WTC11 (cell line): ENCODE measurements at regions not wholly inside any gene's neighbourhood (a gene's known extent, or its start where the extent isn't known, plus 50 kb on each side); places are given as distances from the start of the nearest gene placed in this dataset.

ENCODE experiments used
- ATAC-seq: fragments of 200-7000 bp; cut with Tn5 transposase; 2 replicates; pipeline ENCODE4 v1.10.0; 2021; ENCODE audit warnings: mild to moderate bottlenecking, moderate library complexity
- CTCF ChIA-PET: fragments of 300-600 bp; sonication (Branson Sonifier 250); formaldehyde crosslinking; loops from one replicate; lab custom pipeline; 2021; ENCODE audit warnings: antibody characterized with exemption; lab: Charles Lee
- POLR2A ChIA-PET: fragments of 350-600 bp; sonication (Branson Sonifier 250); formaldehyde crosslinking; loops from one replicate; lab custom pipeline; 2021; ENCODE audit warnings: antibody characterized with exemption; lab: Charles Lee
- DNase-seq: peaks from one replicate; pipeline ENCODE4 v3.0.0; 2021; ENCODE audit warnings: low spot score
- H3K27ac Mint-ChIP-seq: 2 replicates; pipeline ENCODE4 v1.8.0; 2021; ENCODE audit warnings: mixed read lengths
- H3K27me3 Mint-ChIP-seq: 2 replicates; pipeline ENCODE4 v1.8.0; 2021; ENCODE audit warnings: low read depth, mild to moderate bottlenecking, moderate library complexity, mixed read lengths
- H3K36me3 Mint-ChIP-seq: 2 replicates; pipeline ENCODE4 v1.8.0; 2021; ENCODE audit warnings: mixed read lengths
- H3K4me1 Mint-ChIP-seq: 2 replicates; pipeline ENCODE4 v1.8.0; 2022; ENCODE audit warnings: mixed read lengths
- H3K4me3 Mint-ChIP-seq: 2 replicates; pipeline ENCODE4 v1.8.0; 2021; ENCODE audit warnings: mild to moderate bottlenecking, moderate library complexity, mixed read lengths
- H3K9me3 Mint-ChIP-seq: 2 replicates; pipeline ENCODE4 v1.8.0; 2021; ENCODE audit warnings: mixed read lengths
- NFE2L1 ChIP-seq: sonication (generic); formaldehyde crosslinking; IDR thresholded peaks from 2 replicates; pipeline ENCODE4 v1.8.1; 2023; ENCODE audit warnings: missing genetic modification reagents
- NFYB ChIP-seq: sonication (generic); formaldehyde crosslinking; conservative IDR thresholded peaks from 2 replicates; pipeline ENCODE4 v1.8.0; 2022; ENCODE audit warnings: low read depth, missing genetic modification reagents
- NR1H2 ChIP-seq: sonication (generic); formaldehyde crosslinking; IDR thresholded peaks from 2 replicates; pipeline ENCODE4 v1.9.0; 2021; ENCODE audit warnings: mild to moderate bottlenecking, moderate library complexity, missing genetic modification reagents
- NR3C1 ChIP-seq: sonication (generic); formaldehyde crosslinking; conservative IDR thresholded peaks from 2 replicates; pipeline ENCODE4 v1.8.1; 2023; ENCODE audit warnings: low read depth, mild to moderate bottlenecking, missing genetic modification reagents
- OVOL2 ChIP-seq: fragments of 250-450 bp; sonication (Bioruptor Pico); IDR thresholded peaks from 2 replicates; pipeline ENCODE4 v1.9.0; 2021; ENCODE audit warnings: mild to moderate bottlenecking, borderline replicate concordance
- SMAD4 ChIP-seq: sonication (generic); formaldehyde crosslinking; IDR thresholded peaks from 2 replicates; pipeline ENCODE4 v1.8.0; 2022; ENCODE audit warnings: mild to moderate bottlenecking, missing genetic modification reagents
- TEAD4 ChIP-seq: sonication (generic); formaldehyde crosslinking; IDR thresholded peaks from 2 replicates; pipeline ENCODE4 v1.8.0; 2022; ENCODE audit warnings: mild to moderate bottlenecking, missing genetic modification reagents
- TP53 ChIP-seq: sonication (generic); formaldehyde crosslinking; IDR thresholded peaks from 2 replicates; pipeline ENCODE4 v1.8.1; 2023; ENCODE audit warnings: mild to moderate bottlenecking, missing genetic modification reagents
- ZBTB21 ChIP-seq: sonication (generic); formaldehyde crosslinking; IDR thresholded peaks from 2 replicates; pipeline ENCODE4 v1.8.1; 2023; ENCODE audit warnings: mild to moderate bottlenecking, missing genetic modification reagents, borderline replicate concordance
- ZNF263 ChIP-seq: sonication (generic); formaldehyde crosslinking; IDR thresholded peaks from 2 replicates; pipeline ENCODE4 v1.8.1; 2022; ENCODE audit warnings: low read depth, mild to moderate bottlenecking, moderate library complexity, missing genetic modification reagents
- ZNF396 ChIP-seq: fragments of 250-450 bp; sonication (Bioruptor Pico); IDR thresholded peaks from 2 replicates; pipeline ENCODE4 v1.8.0; 2021; ENCODE audit warnings: mild to moderate bottlenecking, moderate library complexity, borderline replicate concordance
- ZNF671 ChIP-seq: fragments of 250-450 bp; sonication (Bioruptor Pico); IDR thresholded peaks from 2 replicates; pipeline ENCODE4 v1.8.0; 2021; ENCODE audit warnings: mild to moderate bottlenecking
- TF ChIP-seq, protein P1 (sequence below): sonication (generic); formaldehyde crosslinking; IDR thresholded peaks from 2 replicates; pipeline ENCODE4 v1.8.1; 2023; ENCODE audit warnings: mild to moderate bottlenecking, moderate library complexity, missing genetic modification reagents
- TF ChIP-seq, protein P2 (sequence below): sonication (generic); formaldehyde crosslinking; IDR thresholded peaks from 2 replicates; pipeline ENCODE4 v1.8.1; 2022; ENCODE audit warnings: mild to moderate bottlenecking, moderate library complexity, missing genetic modification reagents
- TF ChIP-seq, protein P3 (sequence below): fragments of 250-450 bp; sonication (Bioruptor Pico); conservative IDR thresholded peaks from 2 replicates; pipeline ENCODE4 v1.9.0; 2021; ENCODE audit warnings: mild to moderate bottlenecking
- TF ChIP-seq, protein P4 (sequence below): sonication (generic); formaldehyde crosslinking; IDR thresholded peaks from 2 replicates; pipeline ENCODE4 v1.8.1; 2022; ENCODE audit warnings: missing genetic modification reagents, borderline replicate concordance
- TF ChIP-seq, protein P5 (sequence below): sonication (generic); formaldehyde crosslinking; IDR thresholded peaks from 2 replicates; pipeline ENCODE4 v1.8.0; 2022; ENCODE audit warnings: mild to moderate bottlenecking, missing genetic modification reagents
- TF ChIP-seq, protein P6 (sequence below): sonication (generic); formaldehyde crosslinking; IDR thresholded peaks from 2 replicates; pipeline ENCODE4 v1.8.0; 2022; ENCODE audit warnings: mild to moderate bottlenecking, missing genetic modification reagents
- TF ChIP-seq, protein P7 (sequence below): sonication (generic); formaldehyde crosslinking; IDR thresholded peaks from 2 replicates; pipeline ENCODE4 v1.8.1; 2022; ENCODE audit warnings: mild to moderate bottlenecking, missing genetic modification reagents, moderate library complexity, borderline replicate concordance
- TF ChIP-seq, protein P8 (sequence below): sonication (generic); formaldehyde crosslinking; IDR thresholded peaks from 2 replicates; pipeline ENCODE4 v1.8.1; 2023; ENCODE audit warnings: mild to moderate bottlenecking, missing genetic modification reagents

DNA sequence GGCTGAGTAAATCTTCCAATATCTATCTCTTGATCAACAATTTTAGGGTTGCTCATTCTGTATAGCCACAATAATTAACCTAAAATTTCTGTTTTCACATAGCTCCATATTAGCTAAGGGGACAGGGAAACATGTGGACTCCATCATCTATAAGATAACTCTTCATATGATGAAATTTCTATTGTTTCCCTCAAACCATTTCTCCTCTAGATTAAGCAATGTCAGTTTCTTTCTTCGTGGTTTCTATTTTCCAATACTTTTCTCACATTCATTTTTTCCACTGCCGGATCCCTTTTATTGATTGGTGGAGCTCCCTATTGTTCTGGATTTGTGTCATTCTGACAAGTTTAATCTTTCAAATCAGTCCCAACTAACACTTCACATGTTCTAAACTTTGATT lies 1221.3 kb upstream of the ZEB2 start:
- peaks cover 7% of the 10 kb centered on the region for H3K4me1 Mint-ChIP-seq
- CTCF ChIA-PET = interaction anchor here (1.3 kb wide), 1 partner anchor 11 kb away, joined by 7 read pairs; no protein-coding TSS in a partner anchor
- no peaks in the 10 kb centered on the region for H3K27me3 Mint-ChIP-seq
- ATAC-seq (no peak), DNase-seq (no peak)
- POLR2A ChIA-PET = interaction anchor here (0.7 kb wide), 1 partner anchor 773 kb away, joined by 4 read pairs; no protein-coding TSS in a partner anchor
- H3K9me3 Mint-ChIP-seq = no peaks in the 10 kb centered on the region
- no peak overlapping the region for H3K4me3 Mint-ChIP-seq
- no peak for TF ChIP-seq TP53 (CRISPR knock-in tag)
- TF ChIP-seq, protein P1, sequence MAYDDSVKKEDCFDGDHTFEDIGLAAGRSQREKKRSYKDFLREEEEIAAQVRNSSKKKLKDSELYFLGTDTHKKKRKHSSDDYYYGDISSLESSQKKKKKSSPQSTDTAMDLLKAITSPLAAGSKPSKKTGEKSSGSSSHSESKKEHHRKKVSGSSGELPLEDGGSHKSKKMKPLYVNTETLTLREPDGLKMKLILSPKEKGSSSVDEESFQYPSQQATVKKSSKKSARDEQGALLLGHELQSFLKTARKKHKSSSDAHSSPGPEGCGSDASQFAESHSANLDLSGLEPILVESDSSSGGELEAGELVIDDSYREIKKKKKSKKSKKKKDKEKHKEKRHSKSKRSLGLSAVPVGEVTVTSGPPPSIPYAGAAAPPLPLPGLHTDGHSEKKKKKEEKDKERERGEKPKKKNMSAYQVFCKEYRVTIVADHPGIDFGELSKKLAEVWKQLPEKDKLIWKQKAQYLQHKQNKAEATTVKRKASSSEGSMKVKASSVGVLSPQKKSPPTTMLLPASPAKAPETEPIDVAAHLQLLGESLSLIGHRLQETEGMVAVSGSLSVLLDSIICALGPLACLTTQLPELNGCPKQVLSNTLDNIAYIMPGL (CRISPR knock-in tag) = no peak
- TF ChIP-seq OVOL2 (CRISPR knock-in tag) = no peak
- TF ChIP-seq NR3C1 (CRISPR knock-in tag) = no peak
- TF ChIP-seq, protein P2, sequence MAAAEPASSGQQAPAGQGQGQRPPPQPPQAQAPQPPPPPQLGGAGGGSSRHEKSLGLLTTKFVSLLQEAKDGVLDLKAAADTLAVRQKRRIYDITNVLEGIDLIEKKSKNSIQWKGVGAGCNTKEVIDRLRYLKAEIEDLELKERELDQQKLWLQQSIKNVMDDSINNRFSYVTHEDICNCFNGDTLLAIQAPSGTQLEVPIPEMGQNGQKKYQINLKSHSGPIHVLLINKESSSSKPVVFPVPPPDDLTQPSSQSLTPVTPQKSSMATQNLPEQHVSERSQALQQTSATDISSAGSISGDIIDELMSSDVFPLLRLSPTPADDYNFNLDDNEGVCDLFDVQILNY (CRISPR knock-in tag) = no peak
- no peak for TF ChIP-seq SMAD4 (CRISPR knock-in tag)
- no peak overlapping the region for H3K27ac Mint-ChIP-seq
- no peaks in the 10 kb centered on the region for H3K36me3 Mint-ChIP-seq

DNA sequence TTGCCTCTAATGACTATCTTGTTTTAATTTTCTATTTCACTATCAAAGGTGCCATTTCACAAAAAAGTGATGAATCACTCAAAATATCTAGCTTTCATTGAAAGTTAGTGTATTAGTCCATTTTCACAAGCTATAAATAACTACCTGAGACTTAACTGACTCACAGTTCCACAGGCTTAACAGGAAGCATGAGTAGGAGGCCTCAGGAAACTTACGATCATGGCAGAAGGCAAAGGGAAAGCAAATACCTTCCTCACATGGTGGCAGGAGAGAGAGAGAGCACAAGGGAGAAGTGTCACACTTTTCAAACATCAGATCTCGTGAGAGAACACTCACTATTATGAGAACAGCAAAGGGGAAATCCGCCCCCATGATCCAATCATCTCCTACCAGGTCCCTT lies 1220.4 kb upstream of the ZEB2 start:
- H3K9me3 Mint-ChIP-seq = no peaks in the 10 kb centered on the region
- TF ChIP-seq, protein P3, sequence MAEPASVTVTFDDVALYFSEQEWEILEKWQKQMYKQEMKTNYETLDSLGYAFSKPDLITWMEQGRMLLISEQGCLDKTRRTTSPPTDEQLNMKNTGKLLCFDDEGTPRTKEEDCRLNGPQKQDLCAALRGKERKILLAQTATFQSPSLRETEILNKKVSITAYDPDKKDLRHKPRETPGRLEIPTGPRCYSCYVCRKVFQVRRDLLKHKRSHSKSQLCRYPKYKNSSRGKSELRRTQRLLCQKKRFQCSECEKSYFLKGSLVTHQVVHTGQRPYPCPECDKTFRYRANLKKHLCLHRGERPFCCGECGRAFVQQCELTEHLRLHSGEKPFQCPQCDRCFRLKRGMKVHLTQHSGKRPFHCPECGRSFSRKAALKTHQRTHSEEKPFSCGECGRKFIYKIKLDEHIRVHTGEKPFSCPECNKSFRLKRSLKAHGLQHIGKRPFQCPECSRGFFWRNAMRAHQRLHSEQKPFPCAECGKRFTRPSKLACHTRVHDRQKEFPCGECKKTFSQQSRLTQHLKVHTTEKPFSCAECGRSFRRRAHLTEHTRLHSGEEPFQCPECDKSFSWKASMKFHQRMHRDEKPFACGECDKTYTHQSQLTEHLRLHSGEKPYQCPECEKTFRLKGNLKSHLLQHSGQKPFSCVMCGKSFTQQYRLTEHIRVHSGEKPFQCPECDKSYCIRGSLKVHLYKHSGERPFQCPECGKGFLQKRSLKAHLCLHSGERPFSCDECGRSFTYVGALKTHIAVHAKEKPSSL (CRISPR knock-in tag) = no peak
- TF ChIP-seq, protein P4, sequence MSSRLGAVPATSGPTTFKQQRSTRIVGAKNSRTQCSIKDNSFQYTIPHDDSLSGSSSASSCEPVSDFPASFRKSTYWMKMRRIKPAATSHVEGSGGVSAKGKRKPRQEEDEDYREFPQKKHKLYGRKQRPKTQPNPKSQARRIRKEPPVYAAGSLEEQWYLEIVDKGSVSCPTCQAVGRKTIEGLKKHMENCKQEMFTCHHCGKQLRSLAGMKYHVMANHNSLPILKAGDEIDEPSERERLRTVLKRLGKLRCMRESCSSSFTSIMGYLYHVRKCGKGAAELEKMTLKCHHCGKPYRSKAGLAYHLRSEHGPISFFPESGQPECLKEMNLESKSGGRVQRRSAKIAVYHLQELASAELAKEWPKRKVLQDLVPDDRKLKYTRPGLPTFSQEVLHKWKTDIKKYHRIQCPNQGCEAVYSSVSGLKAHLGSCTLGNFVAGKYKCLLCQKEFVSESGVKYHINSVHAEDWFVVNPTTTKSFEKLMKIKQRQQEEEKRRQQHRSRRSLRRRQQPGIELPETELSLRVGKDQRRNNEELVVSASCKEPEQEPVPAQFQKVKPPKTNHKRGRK = no peak
- TF ChIP-seq TEAD4 (CRISPR knock-in tag) = no peak
- TF ChIP-seq NR1H2 (CRISPR knock-in tag) = no peak
- TF ChIP-seq, protein P5, sequence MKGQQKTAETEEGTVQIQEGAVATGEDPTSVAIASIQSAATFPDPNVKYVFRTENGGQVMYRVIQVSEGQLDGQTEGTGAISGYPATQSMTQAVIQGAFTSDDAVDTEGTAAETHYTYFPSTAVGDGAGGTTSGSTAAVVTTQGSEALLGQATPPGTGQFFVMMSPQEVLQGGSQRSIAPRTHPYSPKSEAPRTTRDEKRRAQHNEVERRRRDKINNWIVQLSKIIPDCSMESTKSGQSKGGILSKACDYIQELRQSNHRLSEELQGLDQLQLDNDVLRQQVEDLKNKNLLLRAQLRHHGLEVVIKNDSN = no peak
- TF ChIP-seq, protein P6, sequence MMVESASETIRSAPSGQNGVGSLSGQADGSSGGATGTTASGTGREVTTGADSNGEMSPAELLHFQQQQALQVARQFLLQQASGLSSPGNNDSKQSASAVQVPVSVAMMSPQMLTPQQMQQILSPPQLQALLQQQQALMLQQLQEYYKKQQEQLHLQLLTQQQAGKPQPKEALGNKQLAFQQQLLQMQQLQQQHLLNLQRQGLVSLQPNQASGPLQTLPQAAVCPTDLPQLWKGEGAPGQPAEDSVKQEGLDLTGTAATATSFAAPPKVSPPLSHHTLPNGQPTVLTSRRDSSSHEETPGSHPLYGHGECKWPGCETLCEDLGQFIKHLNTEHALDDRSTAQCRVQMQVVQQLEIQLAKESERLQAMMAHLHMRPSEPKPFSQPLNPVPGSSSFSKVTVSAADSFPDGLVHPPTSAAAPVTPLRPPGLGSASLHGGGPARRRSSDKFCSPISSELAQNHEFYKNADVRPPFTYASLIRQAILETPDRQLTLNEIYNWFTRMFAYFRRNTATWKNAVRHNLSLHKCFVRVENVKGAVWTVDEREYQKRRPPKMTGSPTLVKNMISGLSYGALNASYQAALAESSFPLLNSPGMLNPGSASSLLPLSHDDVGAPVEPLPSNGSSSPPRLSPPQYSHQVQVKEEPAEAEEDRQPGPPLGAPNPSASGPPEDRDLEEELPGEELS = no peak
- TF ChIP-seq ZNF396 (CRISPR knock-in tag) = no peak
- TF ChIP-seq, protein P7, sequence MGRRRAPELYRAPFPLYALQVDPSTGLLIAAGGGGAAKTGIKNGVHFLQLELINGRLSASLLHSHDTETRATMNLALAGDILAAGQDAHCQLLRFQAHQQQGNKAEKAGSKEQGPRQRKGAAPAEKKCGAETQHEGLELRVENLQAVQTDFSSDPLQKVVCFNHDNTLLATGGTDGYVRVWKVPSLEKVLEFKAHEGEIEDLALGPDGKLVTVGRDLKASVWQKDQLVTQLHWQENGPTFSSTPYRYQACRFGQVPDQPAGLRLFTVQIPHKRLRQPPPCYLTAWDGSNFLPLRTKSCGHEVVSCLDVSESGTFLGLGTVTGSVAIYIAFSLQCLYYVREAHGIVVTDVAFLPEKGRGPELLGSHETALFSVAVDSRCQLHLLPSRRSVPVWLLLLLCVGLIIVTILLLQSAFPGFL (CRISPR knock-in tag) = no peak
- TF ChIP-seq NFE2L1 (CRISPR knock-in tag) = no peak
- TF ChIP-seq ZBTB21 (CRISPR knock-in tag) = no peak
- TF ChIP-seq, protein P8, sequence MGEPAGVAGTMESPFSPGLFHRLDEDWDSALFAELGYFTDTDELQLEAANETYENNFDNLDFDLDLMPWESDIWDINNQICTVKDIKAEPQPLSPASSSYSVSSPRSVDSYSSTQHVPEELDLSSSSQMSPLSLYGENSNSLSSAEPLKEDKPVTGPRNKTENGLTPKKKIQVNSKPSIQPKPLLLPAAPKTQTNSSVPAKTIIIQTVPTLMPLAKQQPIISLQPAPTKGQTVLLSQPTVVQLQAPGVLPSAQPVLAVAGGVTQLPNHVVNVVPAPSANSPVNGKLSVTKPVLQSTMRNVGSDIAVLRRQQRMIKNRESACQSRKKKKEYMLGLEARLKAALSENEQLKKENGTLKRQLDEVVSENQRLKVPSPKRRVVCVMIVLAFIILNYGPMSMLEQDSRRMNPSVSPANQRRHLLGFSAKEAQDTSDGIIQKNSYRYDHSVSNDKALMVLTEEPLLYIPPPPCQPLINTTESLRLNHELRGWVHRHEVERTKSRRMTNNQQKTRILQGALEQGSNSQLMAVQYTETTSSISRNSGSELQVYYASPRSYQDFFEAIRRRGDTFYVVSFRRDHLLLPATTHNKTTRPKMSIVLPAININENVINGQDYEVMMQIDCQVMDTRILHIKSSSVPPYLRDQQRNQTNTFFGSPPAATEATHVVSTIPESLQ (CRISPR knock-in tag) = no peak
- TF ChIP-seq ZNF263 (CRISPR knock-in tag) = no peak
- TF ChIP-seq SMAD4 (CRISPR knock-in tag) = no peak
- TF ChIP-seq ZNF671 = no peak
- no peak for TF ChIP-seq NFYB (CRISPR knock-in tag)
- DNase-seq = no peak
- H3K27me3 Mint-ChIP-seq = no peaks in the 10 kb centered on the region
- no peak overlapping the region for H3K4me3 Mint-ChIP-seq
- ChIA-PET CTCF (no interaction called here), POLR2A (no interaction called here)
- no peaks in the 10 kb centered on the region for H3K36me3 Mint-ChIP-seq
- no peak overlapping the region for H3K27ac Mint-ChIP-seq
- ATAC-seq = no peak
- H3K4me1 Mint-ChIP-seq = peaks cover 10% of the 10 kb centered on the region
